H54 (cell line): ENCODE measurements at regions not wholly inside any gene's neighbourhood (a gene's known extent, or its start where the extent isn't known, plus 50 kb on each side); places are given as distances from the start of the nearest gene placed in this dataset.
A peak's percentile ranks its signal among the peaks of the same experiment; 100 is the strongest.
"Not testable (repeated sequence)": the region's sequence is repeated elsewhere in the genome, so short reads cannot be mapped to it uniquely, and the experiment has no call there.

Experiments
- DNase-seq: peaks from one replicate; pipeline ENCODE4 v3.0.0; 2011; ENCODE audit warnings: low spot score, mixed read lengths; ENCODE audit not compliant: insufficient read length
- FAIRE-seq: peaks from 3 replicates; lab custom pipeline; 2011; peaks lifted over from hg19 to GRCh38; lab: Jason Lieb, UNC
- POLR2A ChIP-seq: IDR thresholded peaks from 2 replicates; pipeline ENCODE4 v1.6.1; 2011; ENCODE audit warnings: low read depth, mild to moderate bottlenecking, low read length

- DNase-seq (no peak), FAIRE-seq (no peak)
- TF ChIP-seq POLR2A, result no peak
These were observed 76.8 kb upstream of the THUMPD2 start for GRCh38 chr2:39855856-39856255.

- FAIRE-seq (no peak), DNase-seq (no peak)
- no peak for TF ChIP-seq POLR2A
These were observed 75.7 kb upstream of the THUMPD2 start for GRCh38 chr2:39854771-39855170.

GRCh38 chr2:39852831-39853230 is 73.8 kb upstream of the THUMPD2 start:
- no peak for TF ChIP-seq POLR2A
- no peak for FAIRE-seq
- no peak for DNase-seq

GRCh38 chr2:39851651-39852110 is 72.6 kb upstream of the THUMPD2 start:
- DNase-seq, result no peak
- TF ChIP-seq POLR2A, result no peak
- FAIRE-seq, result no peak

- FAIRE-seq, result no peak
- no peak for DNase-seq
- TF ChIP-seq POLR2A, result no peak
These were observed 72.2 kb upstream of the THUMPD2 start for GRCh38 chr2:39851251-39851650.

- no peak for TF ChIP-seq POLR2A
- FAIRE-seq, result no peak
- no peak for DNase-seq
These were observed 71.0 kb upstream of the THUMPD2 start for GRCh38 chr2:39849982-39850526.

- FAIRE-seq (no peak), DNase-seq (no peak)
- no peak for TF ChIP-seq POLR2A
These were observed 70.0 kb upstream of the THUMPD2 start for GRCh38 chr2:39849064-39849463.

GRCh38 chr2:39845460-39846146 is 66.5 kb upstream of the THUMPD2 start:
- no peak for TF ChIP-seq POLR2A
- FAIRE-seq (peak; percentile 91), DNase-seq (peak; percentile 37)

- FAIRE-seq, result no peak
- TF ChIP-seq POLR2A, result no peak
- no peak for DNase-seq
These were observed 60.3 kb upstream of the THUMPD2 start for GRCh38 chr2:39839261-39839848.

GRCh38 chr2:39838589-39838988 is 59.5 kb upstream of the THUMPD2 start:
- DNase-seq, result no peak
- no peak for TF ChIP-seq POLR2A
- FAIRE-seq, result no peak

- TF ChIP-seq POLR2A, result no peak
- peak; percentile 83 for FAIRE-seq
- DNase-seq, result peak; percentile 6
These were observed 58.9 kb upstream of the THUMPD2 start for GRCh38 chr2:39837856-39838453.

- TF ChIP-seq POLR2A, result no peak
- DNase-seq (no peak), FAIRE-seq (no peak)
These were observed 57.6 kb upstream of the THUMPD2 start for GRCh38 chr2:39836638-39837037.

- FAIRE-seq (no peak), DNase-seq (no peak)
- no peak for TF ChIP-seq POLR2A
These were observed 55.4 kb upstream of the THUMPD2 start for GRCh38 chr2:39834426-39834825.

- DNase-seq, FAIRE-seq: not testable (repeated sequence)
These were observed 51.6 kb upstream of the THUMPD2 start for GRCh38 chr2:39830610-39831009.
